H1 (cell line): ENCODE measurements at regions not wholly inside any gene's neighbourhood (a gene's known extent, or its start where the extent isn't known, plus 50 kb on each side); places are given as distances from the start of the nearest gene placed in this dataset.
A peak's percentile ranks its signal among the peaks of the same experiment; 100 is the strongest.

Experiments
- CTCF ChIA-PET: fragments of 300-600 bp; sonication (Branson Sonifier 250); formaldehyde crosslinking; loops from one replicate; lab custom pipeline; 2021; ENCODE audit not compliant: partially characterized antibody; lab: Charles Lee
- POLR2A ChIA-PET: fragments of 300-600 bp; sonication (Branson Sonifier 250); formaldehyde crosslinking; loops from one replicate; lab custom pipeline; 2021; ENCODE audit warnings: inconsistent platforms; ENCODE audit not compliant: partially characterized antibody; lab: Charles Lee
- DNase-seq, 2 experiments: peaks; one replicate each; pipeline versions ENCODE4 v3.0.0 to v3.0.0-alpha.2; 2010 to 2022; ENCODE audit warnings: low spot score in 2 of 2, low read depth in 1 of 2, mixed read lengths in 1 of 2
- FAIRE-seq: peaks from 2 replicates; lab custom pipeline; 2011; peaks lifted over from hg19 to GRCh38; lab: Jason Lieb, UNC
- H2AFZ ChIP-seq: 2 replicates; pipeline ENCODE4 v1.8.1; 2012; ENCODE audit warnings: low read length, inconsistent platforms
- H2AK5ac ChIP-seq: 2 replicates; pipeline ENCODE4 v1.6.1; 2013; ENCODE audit warnings: low read depth, low read length
- H2BK120ac ChIP-seq: replicated peaks from 2 replicates; pipeline ENCODE3; 2013; ENCODE audit warnings: low read depth, low read length, inconsistent platforms
- H2BK12ac ChIP-seq: 2 replicates; pipeline ENCODE4 v1.6.1; 2013; ENCODE audit warnings: low read depth, low read length
- H2BK15ac ChIP-seq: 2 replicates; pipeline ENCODE4 v1.6.1; 2013; ENCODE audit warnings: low read length
- H2BK20ac ChIP-seq: 2 replicates; pipeline ENCODE4 v1.6.1; 2013; ENCODE audit warnings: low read length
- H2BK5ac ChIP-seq: 2 replicates; pipeline ENCODE4 v1.6.1; 2013; ENCODE audit warnings: low read depth, low read length
- H3K14ac ChIP-seq: 2 replicates; pipeline ENCODE4 v1.6.1; 2013; ENCODE audit warnings: inconsistent platforms; ENCODE audit not compliant: insufficient read length
- H3K18ac ChIP-seq: 2 replicates; pipeline ENCODE4 v1.6.1; 2013; ENCODE audit warnings: low read length; ENCODE audit errors: extremely low read depth
- H3K23ac ChIP-seq: 2 replicates; pipeline ENCODE4 v1.6.1; 2013; ENCODE audit warnings: inconsistent platforms; ENCODE audit not compliant: insufficient read length
- H3K23me2 ChIP-seq: 2 replicates; pipeline ENCODE4 v1.6.1; 2013; ENCODE audit warnings: low read depth, low read length
- H3K27ac ChIP-seq: 2 replicates; pipeline ENCODE4 v1.6.1; 2011; ENCODE audit warnings: low read depth, low read length, inconsistent platforms
- H3K27me3 ChIP-seq, 4 experiments: replicated peaks in 1 of 4; 1 replicate in 1 of 4; 2 replicates in 3 of 4; pipeline versions ENCODE4 v1.6.1 to v1.8.1; 2011 to 2013; ENCODE audit warnings: low read length in 3 of 4, mild to moderate bottlenecking in 3 of 4, inconsistent platforms in 2 of 4, mixed read lengths in 2 of 4, moderate library complexity in 1 of 4; ENCODE audit not compliant: control insufficient read depth in 3 of 4, insufficient read depth in 3 of 4; ENCODE audit errors: extremely low read depth in 1 of 4
- H3K36me3 ChIP-seq, 4 experiments: 2 replicates each; pipeline versions ENCODE4 v1.6.1 to v1.8.1; 2011 to 2013; ENCODE audit warnings: mild to moderate bottlenecking in 4 of 4, low read length in 3 of 4, moderate library complexity in 2 of 4, control low read depth in 1 of 4, inconsistent platforms in 1 of 4; ENCODE audit not compliant: insufficient read depth in 4 of 4, control insufficient read depth in 2 of 4
- H3K4ac ChIP-seq: replicated peaks from 2 replicates; pipeline ENCODE3; 2013; ENCODE audit warnings: low read length, low read depth, mixed read lengths, inconsistent platforms; ENCODE audit not compliant: insufficient read length
- H3K4me1 ChIP-seq, 4 experiments: replicated peaks in 1 of 4; 1 replicate in 1 of 4; 2 replicates in 3 of 4; pipeline versions ENCODE4 v1.6.1 to v1.8.1; 2011 to 2013; ENCODE audit warnings: low read length in 3 of 4, inconsistent platforms in 2 of 4, mixed read lengths in 1 of 4; ENCODE audit not compliant: insufficient read depth in 4 of 4, control insufficient read depth in 3 of 4
- H3K4me2 ChIP-seq, 2 experiments: 2 replicates each; pipeline versions ENCODE4 v1.6.1 to v1.8.1; 2011 to 2013; ENCODE audit warnings: low read depth in 2 of 2, low read length in 2 of 2, control low read depth in 1 of 2, inconsistent platforms in 1 of 2, mild to moderate bottlenecking in 1 of 2; ENCODE audit not compliant: insufficient read depth in 1 of 2
- H3K4me3 ChIP-seq, 4 experiments: fragments of 200-600, 300-600 bp in 1 of 4; sonication (generic), shearing (Covaris generic), sonication (Bioruptor Twin) in 1 of 4; 2 replicates each; pipeline versions ENCODE4 v1.5.1 to v1.8.1; 2011 to 2016; ENCODE audit warnings: low read length in 4 of 4, low read depth in 3 of 4, control low read depth in 2 of 4, inconsistent platforms in 2 of 4, mild to moderate bottlenecking in 2 of 4, mixed read lengths in 1 of 4, moderate library complexity in 1 of 4; ENCODE audit not compliant: insufficient read depth in 2 of 4; ENCODE audit errors: extremely low read depth in 1 of 4
- H3K56ac ChIP-seq: replicated peaks from 2 replicates; pipeline ENCODE3; 2013; ENCODE audit warnings: low read depth, mild to moderate bottlenecking, mixed read lengths, low read length, inconsistent platforms; ENCODE audit not compliant: insufficient read length
- H3K79me1 ChIP-seq: 2 replicates; pipeline ENCODE4 v1.6.1; 2013; ENCODE audit warnings: low read depth, low read length, control low read depth
- H3K79me2 ChIP-seq, 2 experiments: 2 replicates each; pipeline versions ENCODE4 v1.6.1 to v1.8.1; 2012 to 2013; ENCODE audit warnings: low read length in 2 of 2, mild to moderate bottlenecking in 2 of 2, inconsistent platforms in 1 of 2; ENCODE audit not compliant: insufficient read depth in 2 of 2, control insufficient read depth in 1 of 2
- H3K9ac ChIP-seq, 4 experiments: replicated peaks in 1 of 4; 1 replicate in 1 of 4; 2 replicates in 3 of 4; pipeline versions ENCODE4 v1.6.1 to v1.8.1; 2011 to 2013; ENCODE audit warnings: low read depth in 3 of 4, low read length in 3 of 4, control low read depth in 2 of 4, mild to moderate bottlenecking in 2 of 4, moderate library complexity in 2 of 4, inconsistent platforms in 1 of 4; ENCODE audit errors: extremely low read depth in 1 of 4
- H3K9me3 ChIP-seq, 2 experiments: 2 replicates each; pipeline versions ENCODE4 v1.6.1 to v1.8.1; 2012 to 2013; ENCODE audit warnings: mild to moderate bottlenecking in 2 of 2, moderate library complexity in 2 of 2, control low read depth in 1 of 2, inconsistent platforms in 1 of 2, low read depth in 1 of 2, low read length in 1 of 2, mixed read lengths in 1 of 2; ENCODE audit not compliant: insufficient read depth in 2 of 2
- H4K20me1 ChIP-seq, 2 experiments: replicated peaks in 1 of 2; 2 replicates each; pipeline versions ENCODE3 to v1.8.1; 2011 to 2013; ENCODE audit warnings: inconsistent platforms in 2 of 2, low read length in 2 of 2, mild to moderate bottlenecking in 1 of 2; ENCODE audit not compliant: insufficient read depth in 2 of 2, control insufficient read depth in 1 of 2
- H4K5ac ChIP-seq: 2 replicates; pipeline ENCODE4 v1.6.1; 2013; ENCODE audit warnings: low read length, low read depth, mixed read lengths, inconsistent platforms; ENCODE audit not compliant: insufficient read length
- H4K8ac ChIP-seq: 2 replicates; pipeline ENCODE4 v1.8.0; 2013; ENCODE audit warnings: mild to moderate bottlenecking, moderate library complexity, low read length, inconsistent platforms; ENCODE audit not compliant: insufficient read depth; ENCODE audit errors: extremely low read depth
- H4K91ac ChIP-seq: replicated peaks from 2 replicates; pipeline ENCODE3; 2013; ENCODE audit warnings: low read length, mixed read lengths, inconsistent platforms; ENCODE audit not compliant: insufficient read length
- HDAC6 ChIP-seq: IDR thresholded peaks from one replicate; pipeline ENCODE4 v1.7.1; 2012; ENCODE audit warnings: low read depth, mild to moderate bottlenecking, inconsistent platforms, low read length, moderate library complexity
- WGBS, 2 experiments: shearing (Covaris generic) in 1 of 2; methylation state at CpG; one replicate each; pipeline versions ENCODE4 v1.1.6 to v1.1.7; 2013 to 2015; ENCODE audit warnings: low lambda C conversion rate in 2 of 2, mixed read lengths in 2 of 2, inconsistent platforms in 1 of 2, low coverage in 1 of 2, missing lambda C conversion rate in 1 of 2; ENCODE audit not compliant: insufficient replicate concordance in 2 of 2, insufficient coverage in 1 of 2, insufficient read length in 1 of 2; ENCODE audit errors: extremely low coverage in 1 of 2, missing lambda C conversion rate in 1 of 2; 5-methylcytosine and 5-hydroxymethylcytosine counted together

DNA sequence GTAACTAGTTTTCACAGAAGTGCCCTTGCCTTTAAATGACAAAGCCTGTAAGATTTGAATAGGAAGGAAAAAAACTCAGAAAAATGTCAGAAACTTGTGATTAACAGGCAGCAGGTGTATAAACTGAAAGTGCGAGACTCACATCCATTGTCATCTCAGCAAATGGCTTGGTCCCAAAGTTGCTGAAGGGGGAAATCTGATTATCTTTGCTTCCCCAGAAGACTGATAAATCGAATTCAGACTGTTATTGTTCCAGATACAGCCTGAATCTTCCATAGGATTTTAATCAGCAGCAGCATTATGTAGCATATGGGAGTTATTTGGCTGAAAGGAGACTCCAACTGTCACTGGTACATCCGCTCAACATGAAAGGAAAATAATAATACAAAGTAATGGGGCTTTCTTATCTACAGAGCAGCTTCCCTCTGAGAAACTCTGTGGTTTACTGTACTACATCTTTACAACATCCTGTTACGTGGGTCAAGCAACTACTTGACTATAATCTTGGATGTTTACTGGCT lies 550.4 kb upstream of the CCDC54 start:
- H2BK20ac ChIP-seq, result no peak overlapping the region; the same call in none of the 2 replicates
- no peak overlapping the region for H4K8ac ChIP-seq
- WGBS, 2 experiments, result 83% methylated on average over 4 of the region's 4 CpGs; no CpG with 5 or more reads in 1 of the 2 experiments
- no peaks in the 10 kb centered on the region for H3K79me2 ChIP-seq
- H3K27me3 ChIP-seq, result no peaks in the 10 kb centered on the region
- H3K79me1 ChIP-seq, result no peaks in the 10 kb centered on the region
- H3K9me3 ChIP-seq, result peaks cover 3 to 5% of the 10 kb centered on the region in 2 experiments; a peak in 3 of 4 replicates
- H3K14ac ChIP-seq, result no peak overlapping the region
- no peak overlapping the region for H3K4me3 ChIP-seq
- no peak for TF ChIP-seq HDAC6
- H3K4me1 ChIP-seq, result peaks cover 0 to 29% (median 22%) of the 10 kb centered on the region in 4 experiments; a peak in 4 of 7 replicates
- POLR2A ChIA-PET, result no interaction called here
- H3K23ac ChIP-seq, result no peak overlapping the region
- no peak overlapping the region for H3K56ac ChIP-seq
- peak overlapping the region; percentile 84; the same call in 1 of the 2 replicates for H2BK5ac ChIP-seq
- H4K20me1 ChIP-seq, result no peaks in the 10 kb centered on the region
- peak overlapping the region; percentile 84 for H2BK120ac ChIP-seq
- H4K5ac ChIP-seq, result no peak overlapping the region
- H3K4ac ChIP-seq, result no peak overlapping the region
- H3K9ac ChIP-seq, result no peak overlapping the region
- H2BK15ac ChIP-seq, result no peak overlapping the region
- H3K4me2 ChIP-seq, result no peak overlapping the region
- peak overlapping the region; percentile 92 for H4K91ac ChIP-seq
- FAIRE-seq (no peak), DNase-seq (no peak)
- 0 out of 2 replicates have a peak overlapping the region, but pooled peaks have one; percentile 29 for H3K18ac ChIP-seq
- peaks cover 0 to 5% (median 2%) of the 10 kb centered on the region in 4 experiments; a peak in 3 of 8 replicates for H3K36me3 ChIP-seq
- no peak overlapping the region for H2AFZ ChIP-seq
- CTCF ChIA-PET, result interaction anchor here (0.8 to 0.9 kb wide), 2 partner anchors 16 to 86 kb away, joined by 3 to 4 read pairs; no protein-coding TSS in a partner anchor
- no peak overlapping the region for H3K27ac ChIP-seq
- no peak overlapping the region for H2AK5ac ChIP-seq
- H3K23me2 ChIP-seq, result no peaks in the 10 kb centered on the region
- H2BK12ac ChIP-seq, result peak overlapping the region; percentile 11
